HEK293T (cell line): ENCODE measurements at regions not wholly inside any gene's neighbourhood (a gene's known extent, or its start where the extent isn't known, plus 50 kb on each side); places are given as distances from the start of the nearest gene placed in this dataset.

Source experiments
- BHLHE40 ChIP-seq: fragments of 450-650 bp; IDR thresholded peaks from 2 replicates; pipeline ENCODE4 v1.6.1; 2016; ENCODE audit warnings: mild to moderate bottlenecking, moderate library complexity, borderline replicate concordance
- ELF4 ChIP-seq: fragments of 450-650 bp; IDR thresholded peaks from 2 replicates; pipeline ENCODE4 v1.6.1; 2017; ENCODE audit warnings: antibody characterized with exemption
- FOXK2 ChIP-seq: fragments of 450-650 bp; IDR thresholded peaks from 2 replicates; pipeline ENCODE4 v1.6.1; 2016; ENCODE audit warnings: mild to moderate bottlenecking
- FOXM1 ChIP-seq: fragments of 450-650 bp; IDR thresholded peaks from 2 replicates; pipeline ENCODE4 v1.6.1; 2017; ENCODE audit warnings: mild to moderate bottlenecking, borderline replicate concordance
- HDGF ChIP-seq: fragments of 450-650 bp; IDR thresholded peaks from 2 replicates; pipeline ENCODE4 v1.6.1; 2017; ENCODE audit warnings: antibody characterized with exemption, borderline replicate concordance
- L3MBTL2 ChIP-seq: fragments of 450-650 bp; conservative IDR thresholded peaks from 2 replicates; pipeline ENCODE4 v1.6.1; 2016; ENCODE audit warnings: mild to moderate bottlenecking
- LEF1 ChIP-seq: fragments of 450-650 bp; IDR thresholded peaks from 2 replicates; pipeline ENCODE4 v1.6.1; 2017; ENCODE audit warnings: mild to moderate bottlenecking, borderline replicate concordance
- SP1 ChIP-seq: fragments of 450-650 bp; IDR thresholded peaks from 2 replicates; pipeline ENCODE4 v1.6.1; 2017
- SUZ12 ChIP-seq: fragments of 450-650 bp; IDR thresholded peaks from 2 replicates; pipeline ENCODE4 v1.6.1; 2016; ENCODE audit warnings: mild to moderate bottlenecking
- TARDBP ChIP-seq: fragments of 450-650 bp; IDR thresholded peaks from 2 replicates; pipeline ENCODE4 v1.6.1; 2016
- ZNF384 ChIP-seq: fragments of 450-650 bp; IDR thresholded peaks from 2 replicates; pipeline ENCODE4 v1.6.1; 2016

DNA sequence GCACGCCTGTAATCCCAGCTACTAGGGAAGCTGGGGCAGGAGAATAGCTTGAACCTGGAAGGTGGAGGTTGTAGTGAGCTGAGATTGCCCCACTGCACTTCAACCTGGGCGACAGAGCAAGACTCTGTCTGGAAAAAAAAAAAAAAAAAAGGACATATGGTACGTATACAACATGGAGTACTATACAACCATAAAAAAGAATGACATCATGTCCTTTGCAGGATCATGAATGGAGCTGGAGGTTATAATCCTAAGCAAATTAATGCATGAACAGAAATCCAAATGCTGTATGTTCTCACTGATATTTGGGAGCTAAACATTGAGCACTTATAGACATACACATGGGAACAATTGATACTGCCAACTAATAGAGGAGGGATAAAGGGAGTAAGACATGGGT, 99.3 kb upstream of the KCNJ3 start:
- no peak for TF ChIP-seq SUZ12
- no peak for TF ChIP-seq FOXM1
- no peak for TF ChIP-seq HDGF
- TF ChIP-seq BHLHE40, result no peak
- no peak for TF ChIP-seq SP1
- no peak for TF ChIP-seq ELF4
- no peak for TF ChIP-seq ZNF384
- TF ChIP-seq LEF1, result no peak
- no peak for TF ChIP-seq FOXK2
- TF ChIP-seq TARDBP, result no peak
- TF ChIP-seq L3MBTL2, result no peak
